Bronchial epithelial cell (primary cell): ENCODE measurements at regions not wholly inside any gene's neighbourhood (a gene's known extent, or its start where the extent isn't known, plus 50 kb on each side); places are given as distances from the start of the nearest gene placed in this dataset.

Experiments
- DNase-seq: peaks from one replicate; pipeline ENCODE4 v3.0.0-alpha.2; 2010; ENCODE audit warnings: low read depth
- FAIRE-seq: peaks from 2 replicates; lab custom pipeline; 2011; peaks lifted over from hg19 to GRCh38; lab: Jason Lieb, UNC
- H3K27me3 ChIP-seq: 2 replicates; pipeline ENCODE4 v1.5.1; 2011; ENCODE audit warnings: low read length; ENCODE audit not compliant: control insufficient read depth, insufficient read depth
- H3K36me3 ChIP-seq: 2 replicates; pipeline ENCODE4 v1.5.1; 2011; ENCODE audit warnings: low read length; ENCODE audit not compliant: control insufficient read depth, insufficient read depth
- H3K4me3 ChIP-seq: 2 replicates; pipeline ENCODE4 v1.5.1; 2011; ENCODE audit warnings: mild to moderate bottlenecking, low read depth, low read length, control low read depth
- TF ChIP-seq, protein P1 (sequence below): IDR thresholded peaks from 2 replicates; pipeline ENCODE4 v1.5.1; 2011; ENCODE audit warnings: mild to moderate bottlenecking, moderate library complexity, low read length, control low read depth, inconsistent platforms; ENCODE audit not compliant: insufficient read depth, severe bottlenecking

DNA sequence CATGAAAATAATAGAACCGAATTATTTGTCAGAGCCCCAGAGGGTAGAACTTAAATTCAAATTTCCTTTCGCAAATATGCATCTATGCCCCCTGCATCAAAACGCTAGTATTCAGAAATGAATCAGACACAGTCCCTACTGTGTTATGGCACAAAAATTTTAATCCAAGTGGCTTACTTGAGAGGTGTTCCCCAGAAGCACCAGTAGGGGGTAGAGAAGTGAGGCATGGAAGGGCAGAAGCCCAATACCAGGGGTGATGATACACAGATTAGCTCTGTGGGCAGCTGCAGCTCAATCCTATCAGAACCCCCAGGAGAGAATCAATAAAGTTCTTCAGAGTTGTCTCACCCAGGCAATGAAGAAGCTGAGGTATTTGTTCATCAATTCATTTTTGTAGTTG, 342.2 kb downstream of the OMA1 start:
- no peak for FAIRE-seq
- Histone ChIP-seq H3K4me3 (no peak overlapping the region), H3K36me3 (no peaks in the 10 kb centered on the region), H3K27me3 (no peaks in the 10 kb centered on the region)
- DNase-seq, result peak; percentile 4
- TF ChIP-seq, protein P1, sequence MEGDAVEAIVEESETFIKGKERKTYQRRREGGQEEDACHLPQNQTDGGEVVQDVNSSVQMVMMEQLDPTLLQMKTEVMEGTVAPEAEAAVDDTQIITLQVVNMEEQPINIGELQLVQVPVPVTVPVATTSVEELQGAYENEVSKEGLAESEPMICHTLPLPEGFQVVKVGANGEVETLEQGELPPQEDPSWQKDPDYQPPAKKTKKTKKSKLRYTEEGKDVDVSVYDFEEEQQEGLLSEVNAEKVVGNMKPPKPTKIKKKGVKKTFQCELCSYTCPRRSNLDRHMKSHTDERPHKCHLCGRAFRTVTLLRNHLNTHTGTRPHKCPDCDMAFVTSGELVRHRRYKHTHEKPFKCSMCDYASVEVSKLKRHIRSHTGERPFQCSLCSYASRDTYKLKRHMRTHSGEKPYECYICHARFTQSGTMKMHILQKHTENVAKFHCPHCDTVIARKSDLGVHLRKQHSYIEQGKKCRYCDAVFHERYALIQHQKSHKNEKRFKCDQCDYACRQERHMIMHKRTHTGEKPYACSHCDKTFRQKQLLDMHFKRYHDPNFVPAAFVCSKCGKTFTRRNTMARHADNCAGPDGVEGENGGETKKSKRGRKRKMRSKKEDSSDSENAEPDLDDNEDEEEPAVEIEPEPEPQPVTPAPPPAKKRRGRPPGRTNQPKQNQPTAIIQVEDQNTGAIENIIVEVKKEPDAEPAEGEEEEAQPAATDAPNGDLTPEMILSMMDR, result no peak

- FAIRE-seq, result no peak
- Histone ChIP-seq H3K36me3 (no peaks in the 10 kb centered on the region), H3K4me3 (no peak overlapping the region), H3K27me3 (no peaks in the 10 kb centered on the region)
- TF ChIP-seq, protein P1, result no peak
- DNase-seq, result no peak
Measured at GRCh38 chr1:58201492-58202106, 344.9 kb downstream of the OMA1 start.

DNA sequence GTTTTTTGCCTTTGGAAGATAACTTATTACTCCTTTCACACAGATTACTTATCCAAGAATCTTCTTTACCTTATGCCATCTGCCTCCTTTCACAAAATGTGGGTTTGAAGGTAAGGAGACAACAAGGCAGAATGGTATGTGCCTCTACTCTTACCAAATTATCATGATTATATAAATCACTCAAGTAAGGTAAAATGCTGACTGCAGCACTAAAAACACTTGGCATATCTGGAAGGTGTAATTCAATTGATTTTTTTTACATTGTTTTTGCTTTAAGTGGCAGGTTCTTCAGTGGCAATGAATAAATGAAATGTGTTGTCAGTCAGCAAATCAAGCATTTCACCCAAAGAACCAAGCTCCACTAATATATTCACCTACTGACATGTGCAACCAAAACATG, 346.1 kb downstream of the OMA1 start:
- no peak overlapping the region for H3K4me3 ChIP-seq
- H3K36me3 ChIP-seq, result no peaks in the 10 kb centered on the region
- no peak for FAIRE-seq
- TF ChIP-seq, protein P1, result no peak
- H3K27me3 ChIP-seq, result no peaks in the 10 kb centered on the region
- DNase-seq, result no peak

- Histone ChIP-seq H3K4me3 (no peak overlapping the region), H3K27me3 (no peaks in the 10 kb centered on the region), H3K36me3 (no peaks in the 10 kb centered on the region)
- DNase-seq, result no peak
- FAIRE-seq, result no peak
- TF ChIP-seq, protein P1, result no peak
Measured at GRCh38 chr1:58197811-58198210, 348.7 kb downstream of the OMA1 start.

DNA sequence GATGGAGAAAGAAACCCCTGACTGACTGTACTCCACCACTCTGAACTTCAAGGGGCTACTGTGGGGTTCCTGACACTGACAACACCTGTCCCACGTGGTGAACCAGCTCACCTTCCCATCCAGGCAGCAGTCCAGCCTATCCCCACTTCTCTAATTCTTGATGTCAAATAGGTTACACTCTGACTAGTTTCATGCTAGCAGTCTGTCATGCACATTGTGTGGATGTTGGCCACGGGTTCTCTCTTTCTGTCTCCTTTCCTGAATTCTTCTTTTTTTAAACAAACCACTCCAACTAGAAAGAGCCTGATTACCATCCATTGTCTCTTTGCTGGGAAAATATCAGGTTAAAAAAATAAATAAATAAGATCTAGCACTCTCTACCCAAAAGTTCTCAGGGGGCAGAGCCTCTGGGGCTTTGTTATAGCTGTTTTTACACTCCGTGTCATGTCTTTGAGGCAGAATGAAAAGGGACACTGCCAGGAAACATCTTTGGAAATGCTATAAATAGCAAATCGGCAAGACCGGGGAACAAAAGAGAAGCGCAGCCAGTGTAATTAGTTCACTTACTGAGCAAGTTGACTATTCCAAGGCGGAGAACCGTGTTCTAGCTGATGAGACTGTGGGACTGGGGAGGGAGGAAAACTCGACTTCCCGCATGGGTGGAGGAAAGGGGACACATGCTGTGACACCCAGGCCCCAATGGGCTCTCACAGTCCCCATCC, 356.1 kb downstream of the OMA1 start:
- DNase-seq (no peak), FAIRE-seq (no peak)
- Histone ChIP-seq H3K36me3 (no peaks in the 10 kb centered on the region), H3K4me3 (no peak overlapping the region), H3K27me3 (no peaks in the 10 kb centered on the region)
- TF ChIP-seq, protein P1, result no peak
